DOHH2 (cell line): ENCODE measurements at regions not wholly inside any gene's neighbourhood (a gene's known extent, or its start where the extent isn't known, plus 50 kb on each side); places are given as distances from the start of the nearest gene placed in this dataset.

Experiments used
- EZH2phosphoT487 ChIP-seq: fragments of 200-600 bp; sonication (generic); IDR thresholded peaks from 2 replicates; pipeline ENCODE4 v1.6.1; 2017; ENCODE audit warnings: borderline replicate concordance, mild to moderate bottlenecking, antibody characterized with exemption, low read length, moderate library complexity, mixed read lengths
- TF ChIP-seq, protein P1 (sequence below): fragments of 200-600 bp; sonication (generic); IDR thresholded peaks from one replicate; pipeline ENCODE4 v1.5.1; 2014; ENCODE audit warnings: antibody characterized with exemption, mild to moderate bottlenecking, low read depth, low read length; ENCODE audit not compliant: poor library complexity, severe bottlenecking

GRCh38 chr19:28640506-28640905, 572.4 kb downstream of the UQCRFS1 start:
- TF ChIP-seq, protein P1, sequence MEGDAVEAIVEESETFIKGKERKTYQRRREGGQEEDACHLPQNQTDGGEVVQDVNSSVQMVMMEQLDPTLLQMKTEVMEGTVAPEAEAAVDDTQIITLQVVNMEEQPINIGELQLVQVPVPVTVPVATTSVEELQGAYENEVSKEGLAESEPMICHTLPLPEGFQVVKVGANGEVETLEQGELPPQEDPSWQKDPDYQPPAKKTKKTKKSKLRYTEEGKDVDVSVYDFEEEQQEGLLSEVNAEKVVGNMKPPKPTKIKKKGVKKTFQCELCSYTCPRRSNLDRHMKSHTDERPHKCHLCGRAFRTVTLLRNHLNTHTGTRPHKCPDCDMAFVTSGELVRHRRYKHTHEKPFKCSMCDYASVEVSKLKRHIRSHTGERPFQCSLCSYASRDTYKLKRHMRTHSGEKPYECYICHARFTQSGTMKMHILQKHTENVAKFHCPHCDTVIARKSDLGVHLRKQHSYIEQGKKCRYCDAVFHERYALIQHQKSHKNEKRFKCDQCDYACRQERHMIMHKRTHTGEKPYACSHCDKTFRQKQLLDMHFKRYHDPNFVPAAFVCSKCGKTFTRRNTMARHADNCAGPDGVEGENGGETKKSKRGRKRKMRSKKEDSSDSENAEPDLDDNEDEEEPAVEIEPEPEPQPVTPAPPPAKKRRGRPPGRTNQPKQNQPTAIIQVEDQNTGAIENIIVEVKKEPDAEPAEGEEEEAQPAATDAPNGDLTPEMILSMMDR: no peak
- TF ChIP-seq EZH2phosphoT487: no peak
